GM12878 (cell line): ENCODE measurements at regions not wholly inside any gene's neighbourhood (a gene's known extent, or its start where the extent isn't known, plus 50 kb on each side); places are given as distances from the start of the nearest gene placed in this dataset.

Experiments
- ATAC-seq: fragments of 200-7000 bp; cut with Tn5 transposase; 3 replicates; pipeline ENCODE4 v1.9.1; 2020; ENCODE audit warnings: mild to moderate bottlenecking, moderate library complexity
- BruUV-seq: library from RNA; stranded (reverse); fragments of 400-500 nt; replicated peaks from 2 replicates; lab custom pipeline; 2021; lab: Mats Ljungman, UMichigan
- CTCF ChIA-PET: fragments of 300-600 bp; sonication (Branson Sonifier 250); formaldehyde crosslinking; extraction: SDS; loops from one replicate; lab custom pipeline; 2021; ENCODE audit warnings: inconsistent platforms; lab: Yijun Ruan, JAX
- POLR2A ChIA-PET: fragments of 350-600 bp; formaldehyde crosslinking; extraction: SDS; loops from one replicate; lab custom pipeline; 2021; ENCODE audit warnings: inconsistent platforms; lab: Charles Lee
- RAD21 ChIA-PET: fragments of 300-600 bp; sonication (Branson Sonifier 250); formaldehyde crosslinking; loops from one replicate; lab custom pipeline; 2023; ENCODE audit warnings: antibody characterized with exemption; ENCODE audit not compliant: unreplicated experiment; lab: Charles Lee
- SMC1A ChIA-PET: fragments of 300-600 bp; sonication (Branson Sonifier 250); formaldehyde crosslinking; loops from one replicate; lab custom pipeline; 2023; ENCODE audit not compliant: unreplicated experiment, uncharacterized antibody; lab: Charles Lee
- DNase-seq: peaks from one replicate; pipeline ENCODE4 v3.0.0-alpha.2; 2011; ENCODE audit warnings: low read depth, low spot score
- FAIRE-seq: peaks from 3 replicates; lab custom pipeline; 2011; peaks lifted over from hg19 to GRCh38; lab: Jason Lieb, UNC
- H2AFZ ChIP-seq: 2 replicates; pipeline ENCODE4 v1.6.0; 2011; ENCODE audit warnings: low read depth, low read length, control low read depth; ENCODE audit not compliant: control insufficient read depth
- H3K27ac ChIP-seq: 2 replicates; pipeline ENCODE4 v1.5.1; 2011; ENCODE audit warnings: control low read depth; ENCODE audit not compliant: control insufficient read depth, insufficient read depth
- H3K27me3 ChIP-seq, 2 experiments: replicated peaks in 1 of 2; 2 replicates each; pipeline versions ENCODE4 v1.6.0 to v1.6.1; 2011; ENCODE audit warnings: low read length in 1 of 2; ENCODE audit not compliant: control insufficient read depth in 2 of 2, insufficient read depth in 2 of 2
- H3K36me3 ChIP-seq, 2 experiments: 2 replicates each; pipeline ENCODE4 v1.5.1; 2011; ENCODE audit warnings: low read length in 1 of 2; ENCODE audit not compliant: control insufficient read depth in 2 of 2, insufficient read depth in 2 of 2
- H3K4me1 ChIP-seq: 2 replicates; pipeline ENCODE4 v1.6.1; 2011; ENCODE audit warnings: mild to moderate bottlenecking, low read length, moderate library complexity, mixed read lengths; ENCODE audit not compliant: control insufficient read depth, insufficient read depth
- H3K4me2 ChIP-seq: 2 replicates; pipeline ENCODE4 v1.6.0; 2011; ENCODE audit warnings: control low read depth; ENCODE audit not compliant: control insufficient read depth, insufficient read depth
- H3K4me3 ChIP-seq: fragments of 200-600 bp; sonication (generic); 2 replicates; pipeline ENCODE4 v1.5.1; 2016
- H3K79me2 ChIP-seq: 2 replicates; pipeline ENCODE4 v1.6.0; 2011; ENCODE audit warnings: low read length; ENCODE audit not compliant: control insufficient read depth, insufficient read depth
- H3K9ac ChIP-seq: 2 replicates; pipeline ENCODE4 v1.8.0; 2011; ENCODE audit warnings: low read length, control low read depth, mixed read lengths; ENCODE audit not compliant: control insufficient read depth, insufficient read depth
- H3K9me3 ChIP-seq: replicated peaks from 3 replicates; pipeline ENCODE4 v1.5.1; 2011; ENCODE audit warnings: mild to moderate bottlenecking, low read length; ENCODE audit not compliant: control insufficient read depth, insufficient read depth
- H4K20me1 ChIP-seq: 2 replicates; pipeline ENCODE4 v1.6.0; 2011; ENCODE audit not compliant: control insufficient read depth, insufficient read depth
- NFXL1 ChIP-seq: fragments of 450-650 bp; IDR thresholded peaks from 2 replicates; pipeline ENCODE4 v1.6.1; 2017; ENCODE audit warnings: antibody characterized with exemption, mild to moderate bottlenecking, borderline replicate concordance
- NR2C1 ChIP-seq: fragments of 450-650 bp; IDR thresholded peaks from 2 replicates; pipeline ENCODE4 v1.6.1; 2017; ENCODE audit warnings: antibody characterized with exemption, mild to moderate bottlenecking, moderate library complexity
- PRDM15 ChIP-seq: fragments of 450-650 bp; formaldehyde crosslinking; IDR thresholded peaks from 2 replicates; pipeline ENCODE4 v1.4.0; 2020; ENCODE audit warnings: mild to moderate bottlenecking, moderate library complexity
- RB1 ChIP-seq: fragments of 450-650 bp; formaldehyde crosslinking; IDR thresholded peaks from 2 replicates; pipeline ENCODE4 v1.6.1; 2017; ENCODE audit warnings: mild to moderate bottlenecking, borderline replicate concordance
- SIX5 ChIP-seq: IDR thresholded peaks from 2 replicates; pipeline ENCODE4 v1.6.1; 2011; ENCODE audit warnings: mild to moderate bottlenecking, low read depth, low read length, moderate library complexity; ENCODE audit not compliant: severe bottlenecking
- SP1 ChIP-seq: IDR thresholded peaks from one replicate; pipeline ENCODE4 v1.6.1; 2011; ENCODE audit warnings: low read depth, low read length
- ZBTB40 ChIP-seq: fragments of 450-650 bp; IDR thresholded peaks from 2 replicates; pipeline ENCODE4 v1.6.1; 2016; ENCODE audit warnings: mild to moderate bottlenecking, moderate library complexity, borderline replicate concordance
- WGBS: methylation state at CpG from one replicate; pipeline ENCODE4 v1.1.6; 2016; ENCODE audit warnings: low lambda C conversion rate; ENCODE audit not compliant: insufficient replicate concordance, insufficient coverage; ENCODE audit errors: missing lambda C conversion rate; 5-methylcytosine and 5-hydroxymethylcytosine counted together
- in situ Hi-C: fragments of 300-500 bp; cut with MboI; formaldehyde crosslinking; loops from 9 replicates; pipeline ENCODE4 v1.14.3; 2018; ENCODE audit warnings: mixed read lengths
- intact Hi-C: fragments of 100-400 bp; cut with micrococcal nuclease; formaldehyde crosslinking; loops from one replicate; pipeline ENCODE4 v1.14.2; 2022; ENCODE audit not compliant: unreplicated experiment

GRCh38 chr3:118262800-118263402, 771.7 kb downstream of the IGSF11 start:
- ChIA-PET CTCF (no interaction called here), SMC1A (no interaction called here), RAD21 (no interaction called here), POLR2A (no interaction called here)
- H3K4me1 ChIP-seq, result no peaks in the 10 kb centered on the region
- 43% methylated on average over 5 of the region's 5 CpGs for WGBS
- in situ Hi-C loops, result no loop called here
- H3K4me3 ChIP-seq, result no peak overlapping the region
- no peaks in the 10 kb centered on the region for H4K20me1 ChIP-seq
- intact Hi-C loops, result loop anchor here (10.0 kb wide), 1 partner anchor 362 kb away; no protein-coding TSS in a partner anchor
- no peak overlapping the region for H3K9ac ChIP-seq
- DNase-seq, result no peak
- no peaks in the 10 kb centered on the region for H3K27me3 ChIP-seq
- ATAC-seq, result no peak
- H3K9me3 ChIP-seq, result no peaks in the 10 kb centered on the region; the same call in 1 of the 3 replicates
- no peak for TF ChIP-seq PRDM15 (CRISPR knock-in tag)
- no peak for TF ChIP-seq ZBTB40
- TF ChIP-seq SP1, result no peak
- TF ChIP-seq SIX5, result no peak
- no peak for TF ChIP-seq NFXL1
- no peak for TF ChIP-seq RB1
- TF ChIP-seq NR2C1, result no peak
- FAIRE-seq, result no peak
- H2AFZ ChIP-seq, result no peak overlapping the region
- no peak overlapping the region for H3K27ac ChIP-seq
- H3K4me2 ChIP-seq, result no peak overlapping the region
- no TSS peak for BruUV-seq
- H3K36me3 ChIP-seq, result no peaks in the 10 kb centered on the region
- no peaks in the 10 kb centered on the region for H3K79me2 ChIP-seq
